ENCODE measurements at regions not wholly inside any gene's neighbourhood (a gene's known extent, or its start where the extent isn't known, plus 50 kb on each side); places are given as distances from the start of the nearest gene placed in this dataset.
"Not testable (repeated sequence)": the region's sequence is repeated elsewhere in the genome, so short reads cannot be mapped to it uniquely, and the experiment has no call there.

DNA sequence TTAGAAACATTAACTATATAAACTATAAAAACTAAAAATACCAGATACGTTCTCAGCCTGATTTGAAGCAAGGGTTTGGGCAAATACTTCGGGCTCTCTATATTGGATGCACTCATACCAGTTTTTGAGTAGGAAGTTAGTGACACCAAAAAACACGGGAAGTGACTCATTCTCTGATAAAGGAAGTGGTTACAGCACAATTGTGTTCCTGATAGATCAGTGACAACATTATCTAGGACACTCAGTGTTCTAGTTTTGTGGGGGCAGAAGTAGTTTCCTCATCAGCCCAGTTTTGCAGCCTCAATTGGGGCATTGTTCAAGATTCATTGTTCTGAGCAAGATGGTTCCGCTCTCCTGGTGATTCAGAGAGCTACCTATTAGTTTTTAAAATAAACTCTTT is 469.6 kb upstream of the DPPA4 start:
- no peak for DNase-seq

DNA sequence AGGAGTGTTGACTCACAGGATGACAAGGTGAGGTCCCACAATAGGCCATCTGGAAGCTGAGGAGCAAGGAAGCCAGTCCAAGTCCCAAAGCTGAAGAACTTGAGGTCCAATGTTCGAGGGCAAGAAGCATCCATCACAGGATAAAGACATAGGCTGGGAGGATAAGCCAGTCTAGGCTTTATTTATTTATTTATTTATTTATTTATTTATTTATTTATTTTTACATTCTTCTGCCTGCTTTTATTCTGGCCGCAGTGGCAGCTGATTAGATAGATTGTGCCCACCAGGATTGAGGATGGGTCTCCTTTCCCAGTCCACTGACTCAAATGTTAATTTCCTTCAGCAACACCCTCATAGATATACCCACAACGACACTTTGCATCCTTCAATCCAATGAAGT is 472.2 kb upstream of the DPPA4 start:
- DNase-seq = no peak

DNA sequence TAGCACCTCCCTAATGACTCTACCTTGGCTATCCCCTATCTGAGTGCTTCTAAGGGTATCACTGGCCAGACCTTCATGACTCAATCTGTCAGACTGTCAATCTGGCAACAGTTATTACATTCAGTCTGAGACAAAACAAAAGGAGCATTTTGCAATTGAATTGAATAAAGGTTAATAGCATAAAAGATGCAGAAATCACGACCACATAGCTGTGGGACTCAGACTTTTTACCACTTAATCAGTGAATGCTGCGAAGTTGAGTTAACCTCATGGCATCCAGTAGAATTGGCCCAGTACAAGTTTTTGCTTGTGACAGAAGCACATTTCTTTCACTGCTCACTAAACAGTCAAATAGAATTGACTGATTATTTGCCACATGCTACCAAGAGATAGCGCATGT is 480.7 kb upstream of the DPPA4 start:
- no peak for DNase-seq

DNA sequence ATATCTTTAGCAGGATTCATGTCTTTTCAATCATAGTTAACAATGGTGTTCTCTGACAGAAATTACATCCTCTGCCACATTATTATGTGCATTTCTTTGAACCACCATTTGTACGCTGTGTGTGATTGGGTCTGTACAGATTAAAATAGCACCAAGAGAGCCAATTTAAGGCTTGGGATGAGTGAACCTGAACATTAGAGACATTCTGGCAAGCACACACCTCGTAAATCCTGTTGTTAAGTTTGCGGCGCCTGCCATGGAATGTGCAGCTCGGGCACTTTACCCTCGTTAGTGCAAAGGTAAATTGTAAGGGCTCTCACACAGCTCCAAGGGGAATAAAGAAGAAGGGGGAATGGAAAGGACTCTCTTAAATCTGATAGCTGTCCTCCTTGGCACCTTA is 482.4 kb upstream of the DPPA4 start:
- DNase-seq = no peak

DNA sequence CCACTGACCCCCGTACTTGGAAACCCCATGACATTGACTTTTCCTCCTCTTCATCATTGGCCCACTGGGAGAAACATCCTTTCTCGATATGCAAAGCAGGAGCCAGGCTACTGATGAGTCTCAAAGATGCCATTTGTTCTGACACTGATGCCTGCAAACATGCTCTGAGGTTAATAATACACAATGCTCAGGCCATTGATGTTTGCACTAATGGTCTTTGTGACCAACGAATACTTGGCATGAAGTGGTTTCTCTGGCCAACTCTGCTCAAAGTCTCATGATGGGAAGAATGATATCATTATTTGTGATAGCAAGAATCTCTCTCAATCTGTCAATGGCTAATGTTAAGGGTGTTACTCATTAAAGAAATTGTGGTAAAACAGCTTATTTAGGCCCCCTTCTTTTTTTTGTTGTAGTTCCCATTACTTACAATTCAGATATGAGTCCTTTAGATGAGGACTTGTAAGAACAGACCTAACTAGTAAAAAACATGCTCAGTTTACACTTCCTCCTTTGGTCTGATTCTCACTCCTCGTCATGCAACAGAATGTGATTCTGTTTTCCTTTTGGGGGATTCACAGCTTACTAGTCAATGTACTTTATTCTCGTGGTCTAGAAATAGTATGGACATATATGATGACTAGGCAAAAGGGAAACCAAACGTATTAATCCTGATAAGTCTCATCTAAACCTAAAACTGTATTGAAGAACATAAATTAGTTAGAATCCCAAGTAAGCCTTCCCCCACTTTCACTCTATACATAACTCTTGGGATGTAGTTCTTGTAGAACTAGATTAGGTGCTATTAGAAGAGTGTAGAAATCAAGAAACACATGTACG is 488.8 kb upstream of the DPPA4 start:
- no peak for DNase-seq

DNA sequence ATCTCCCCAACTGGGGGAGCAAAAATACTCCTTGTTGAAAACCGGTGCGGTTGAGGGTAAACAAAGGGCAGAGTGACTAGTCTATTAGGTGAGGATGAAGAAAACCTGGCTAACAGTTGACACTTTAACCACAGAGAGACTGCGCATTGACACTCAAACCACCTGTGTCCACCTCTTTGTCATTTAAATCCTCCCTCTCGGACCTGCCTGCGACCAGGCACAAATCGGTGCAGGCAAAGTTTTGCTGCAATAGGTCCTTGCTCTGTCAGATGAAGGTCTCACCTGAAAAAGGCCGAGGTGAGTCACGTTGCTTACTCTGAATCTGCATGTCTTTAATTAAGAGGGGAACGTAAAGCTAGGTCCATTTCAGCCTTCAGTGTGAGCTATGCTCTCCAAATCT is 494.1 kb upstream of the DPPA4 start:
- DNase-seq = no peak

DNA sequence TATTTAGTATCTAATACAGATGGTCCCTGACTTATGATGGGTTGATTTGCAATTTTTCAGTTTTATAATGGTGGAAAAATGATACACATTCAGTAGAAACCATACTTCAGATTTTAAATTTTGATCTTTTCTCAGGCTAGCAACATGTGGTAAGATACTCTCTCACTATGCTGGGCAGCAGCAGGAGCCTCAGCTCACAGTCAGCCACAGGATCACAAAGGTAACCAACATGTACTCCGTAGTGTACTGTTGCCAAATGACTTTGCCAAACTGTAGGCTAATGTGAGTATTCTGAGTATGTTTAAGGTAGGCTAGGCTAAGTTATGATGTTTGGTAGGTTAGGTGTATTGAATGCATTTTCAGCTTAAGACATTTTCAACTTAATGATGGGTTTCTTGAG is 498.6 kb upstream of the DPPA4 start:
- DNase-seq = no peak

DNA sequence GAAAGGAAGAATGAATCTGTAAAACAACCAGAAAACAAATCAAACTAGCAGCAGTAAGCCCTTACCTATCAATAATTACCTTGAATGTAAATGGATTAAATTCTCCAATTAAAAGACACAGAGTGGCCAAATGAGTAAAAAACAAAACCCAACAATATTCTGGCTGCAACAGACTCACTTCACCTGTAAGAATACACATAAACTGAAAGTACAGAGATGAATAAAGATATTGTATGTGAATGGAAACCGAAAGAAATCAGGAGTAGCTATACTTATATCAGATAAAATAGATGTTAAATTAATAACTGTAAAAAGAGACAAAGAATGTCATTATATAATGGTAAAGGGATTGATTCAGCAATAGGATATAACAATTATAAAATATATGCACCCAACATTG is 514.5 kb upstream of the DPPA4 start:
- DNase-seq = no peak

DNA sequence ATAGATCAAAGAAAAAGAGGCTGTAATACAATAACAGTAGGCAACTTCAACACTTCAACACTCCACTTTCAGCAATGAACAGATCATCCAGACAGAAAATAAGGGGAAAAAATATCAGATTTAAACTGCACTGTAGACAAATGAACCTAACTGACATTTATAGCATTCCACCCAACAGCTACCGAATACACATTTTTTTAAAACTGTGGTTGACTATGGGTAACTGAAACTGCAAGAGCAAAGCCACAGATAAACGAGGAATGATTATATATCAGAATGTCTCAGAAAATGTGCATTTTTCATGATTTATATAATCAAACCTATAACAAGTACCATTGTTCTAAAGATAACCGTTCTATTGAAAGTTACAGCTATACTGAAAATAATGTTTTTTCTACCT is 514.9 kb upstream of the DPPA4 start:
- no peak for DNase-seq

DNA sequence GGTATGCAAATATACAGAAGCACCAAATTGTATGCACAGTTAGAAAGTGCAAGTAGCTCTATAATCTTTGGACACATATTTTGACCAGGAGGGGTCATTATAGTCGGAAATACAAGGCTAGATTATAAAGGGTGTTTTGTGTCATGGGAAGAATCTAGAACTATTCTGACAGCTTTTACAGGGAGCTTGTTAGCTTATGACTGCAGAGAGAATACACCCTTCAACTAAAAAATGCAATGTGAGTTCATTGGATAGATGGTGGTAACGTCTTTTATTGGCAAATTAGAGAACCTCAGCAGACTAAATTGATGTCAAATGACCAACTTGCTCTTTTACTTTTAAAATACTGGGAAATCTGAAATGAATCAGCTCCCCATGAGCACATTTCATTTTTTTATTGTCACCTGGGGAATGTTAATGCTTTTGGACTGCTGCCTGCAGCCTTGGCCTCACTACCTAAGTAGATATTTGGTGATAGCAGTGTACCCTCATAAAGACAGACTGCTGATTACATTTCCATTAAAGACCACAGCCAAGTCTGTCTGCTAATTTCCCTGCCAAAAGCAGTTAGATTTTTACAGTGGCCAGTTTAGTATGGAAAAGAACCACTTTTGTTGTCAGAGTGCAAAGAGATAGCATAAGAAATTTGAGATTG is 515.9 kb upstream of the DPPA4 start:
- no peak for DNase-seq

DNA sequence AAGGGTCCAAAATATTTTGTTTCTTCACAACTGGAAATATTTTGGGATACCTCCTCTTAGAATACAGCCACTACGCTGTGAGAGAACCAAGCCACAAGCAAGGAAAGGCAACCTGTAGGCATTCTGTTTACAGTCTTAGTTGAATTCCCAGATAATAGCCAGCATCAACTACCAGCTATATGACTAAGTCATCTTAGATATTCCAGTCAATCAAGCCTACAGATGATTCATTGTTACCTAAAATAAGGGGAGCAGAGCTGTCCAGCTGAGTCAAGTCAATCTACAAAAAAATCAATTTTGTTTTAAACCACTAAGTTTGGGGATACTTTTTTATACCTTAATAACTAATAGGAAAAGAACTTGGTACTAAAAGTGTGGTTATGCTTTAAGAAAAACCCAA is 526.4 kb upstream of the DPPA4 start:
- DNase-seq = no peak

DNA sequence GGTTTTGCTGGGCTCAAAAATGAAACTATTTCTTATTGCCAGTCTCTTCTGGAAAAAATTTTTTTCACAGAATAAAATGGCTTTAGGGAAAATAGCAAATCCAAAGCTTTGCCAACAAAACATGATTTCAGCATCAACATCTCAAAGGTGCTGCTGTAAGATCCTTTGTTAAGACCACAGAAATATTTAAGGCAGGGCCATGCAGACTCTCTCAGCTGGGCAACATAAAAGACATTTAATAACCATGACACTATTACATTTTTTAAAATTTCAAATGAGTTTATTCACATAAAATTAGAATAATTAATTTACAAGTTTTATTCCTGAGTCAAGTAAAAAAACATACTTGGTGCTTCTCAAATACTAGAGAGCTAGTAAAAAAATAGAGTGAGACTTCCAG is 527.1 kb upstream of the DPPA4 start:
- DNase-seq = no peak

DNA sequence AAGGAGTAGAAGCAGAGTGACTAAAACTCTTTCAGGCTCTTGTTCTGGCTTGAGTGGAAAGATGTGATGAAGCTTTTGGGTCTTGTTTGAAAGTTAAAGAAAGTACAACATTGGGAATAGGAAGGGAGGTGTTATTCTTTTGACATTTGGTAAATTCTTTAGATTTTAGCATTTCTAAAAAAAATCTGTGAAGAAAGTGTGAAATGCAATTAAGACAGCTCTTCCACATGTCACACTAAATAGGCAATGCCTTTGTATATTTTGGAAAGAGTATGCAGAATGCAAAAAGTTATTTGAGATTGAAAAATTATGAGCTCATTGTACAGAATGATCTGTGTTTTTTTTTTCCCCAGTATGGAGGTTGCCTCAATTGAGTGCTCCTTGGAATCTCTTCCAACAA is 532.2 kb upstream of the DPPA4 start:
- DNase-seq = no peak

DNA sequence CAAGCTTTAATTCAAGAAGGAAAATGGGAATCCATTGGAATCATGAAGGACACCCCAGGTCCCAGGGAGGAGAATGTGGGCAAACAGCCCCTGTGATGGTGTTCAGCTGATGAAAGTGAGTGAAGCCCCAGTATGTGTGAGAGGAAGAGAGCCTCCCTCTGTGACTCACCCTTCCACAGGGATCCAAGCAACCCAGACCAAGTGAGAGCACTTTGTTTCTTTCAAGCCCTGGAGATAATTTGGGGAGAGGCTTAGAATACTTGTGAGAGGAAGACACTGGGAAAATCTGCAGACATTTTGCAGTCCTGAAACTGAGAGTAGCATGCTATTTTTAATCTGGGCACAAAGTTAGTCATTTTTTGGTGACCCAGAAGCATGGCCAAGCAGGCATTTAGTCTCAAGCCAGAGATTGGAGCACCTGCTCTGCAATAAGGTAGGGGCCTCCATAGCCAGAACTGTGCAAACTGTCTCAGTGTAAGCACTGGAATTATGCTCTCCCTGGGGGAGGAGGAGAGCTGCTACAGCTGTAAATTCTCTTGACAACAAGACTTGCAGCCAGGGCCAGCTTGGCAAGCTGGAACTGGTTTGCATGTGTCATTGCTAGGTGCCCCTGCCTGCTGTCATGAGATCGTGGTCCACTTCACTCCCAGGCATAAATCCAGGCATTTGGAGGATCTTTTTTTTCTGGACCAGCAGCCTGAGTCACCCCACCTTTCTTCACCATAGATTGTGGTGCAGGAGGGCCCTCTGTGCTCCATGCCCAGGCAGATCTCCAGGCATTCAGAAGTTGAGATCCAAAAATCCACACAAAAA is 537.8 kb upstream of the DPPA4 start:
- no peak for DNase-seq

DNA sequence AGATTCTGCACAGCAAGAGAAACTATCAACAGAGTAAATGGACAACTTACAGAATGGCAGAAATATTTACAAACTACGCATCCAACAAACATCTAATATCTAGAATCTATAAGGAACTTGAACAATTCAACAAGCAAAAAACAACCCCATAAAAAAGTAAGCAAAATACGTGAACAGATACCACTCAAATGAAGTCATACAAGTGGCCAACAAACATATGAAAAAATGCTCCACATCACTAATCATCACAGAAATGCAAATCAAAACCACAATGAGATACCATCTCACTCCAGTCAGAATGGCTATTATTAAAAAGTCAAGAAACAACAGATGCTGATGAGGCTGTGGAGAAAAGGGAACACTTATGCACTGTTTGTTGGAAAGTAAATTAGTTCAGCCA is 540.3 kb upstream of the DPPA4 start:
- DNase-seq = not testable (repeated sequence)

DNA sequence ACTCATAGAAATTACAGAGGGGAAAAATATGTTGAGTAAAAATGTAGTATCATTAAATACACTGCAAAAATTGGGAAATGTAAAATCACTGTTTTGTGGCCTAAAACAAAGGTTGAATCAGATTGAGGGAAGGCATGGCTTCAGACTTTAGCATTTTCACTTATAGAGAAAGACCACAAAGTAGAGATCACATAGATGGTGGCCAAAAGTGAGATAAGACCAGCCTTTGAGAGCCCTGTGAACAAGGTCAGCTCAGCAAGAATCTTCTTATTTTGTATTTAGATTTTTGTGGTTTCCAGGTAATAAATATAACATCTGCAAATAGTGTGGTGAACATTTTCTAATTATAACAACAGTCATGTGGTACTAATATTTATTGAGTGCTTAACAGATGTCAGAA is 544.8 kb upstream of the DPPA4 start:
- no peak for DNase-seq

DNA sequence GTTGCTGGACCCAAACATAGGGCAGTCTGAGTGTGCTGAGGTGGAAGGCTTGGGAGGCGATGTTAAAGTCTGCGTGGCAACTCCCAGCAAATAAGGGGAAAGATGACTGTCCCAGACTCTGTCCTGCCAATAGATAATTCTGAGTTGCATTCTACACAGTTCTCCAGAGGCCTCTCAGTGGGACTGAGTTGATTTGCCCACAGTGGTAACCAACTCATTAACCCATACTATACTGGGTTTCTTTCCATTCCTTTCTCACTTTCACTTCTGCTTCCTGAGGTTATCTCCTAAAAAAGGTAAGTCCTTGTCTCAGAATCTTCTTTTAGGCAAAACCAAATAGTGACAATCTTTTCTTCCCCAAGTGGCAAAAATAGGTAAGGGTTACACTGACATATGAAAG is 549.9 kb upstream of the DPPA4 start:
- DNase-seq = no peak

DNA sequence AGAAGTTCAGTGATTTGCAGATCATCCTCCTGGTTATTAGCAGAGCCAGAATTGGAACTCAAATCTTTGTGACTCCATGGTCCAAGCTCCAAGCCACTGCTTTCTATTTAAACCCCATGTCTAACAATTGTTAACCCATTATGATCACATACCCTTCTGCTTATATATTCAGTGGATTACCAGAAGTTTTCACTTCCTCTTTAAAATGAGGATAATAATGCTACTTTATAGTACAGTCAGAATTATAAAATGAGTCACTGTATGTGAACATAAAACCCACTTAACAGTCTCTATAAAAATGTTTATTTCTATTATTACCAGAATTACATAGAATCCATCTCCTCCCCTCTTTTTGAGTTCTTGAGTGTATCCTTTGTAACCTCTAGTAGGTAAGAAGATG is 550.7 kb upstream of the DPPA4 start:
- DNase-seq = no peak

DNA sequence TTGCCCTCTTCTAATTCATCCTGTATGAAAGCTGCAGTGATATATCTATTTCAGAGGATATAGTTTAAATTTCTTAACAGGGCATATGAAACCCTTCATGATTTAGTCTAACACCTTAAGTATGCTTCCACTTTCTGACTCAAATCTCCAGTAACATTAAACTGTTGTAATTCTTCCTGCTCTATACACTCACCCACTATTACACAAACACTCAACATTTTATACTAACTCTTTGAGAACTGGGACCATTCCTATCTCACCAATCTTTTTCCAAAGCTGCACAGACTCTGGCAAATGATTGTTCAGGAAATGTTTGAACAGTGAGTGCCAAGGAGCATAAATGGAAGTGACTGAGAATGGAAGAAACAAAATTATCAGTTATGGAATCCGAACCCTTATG is 560.4 kb upstream of the DPPA4 start:
- no peak for DNase-seq

DNA sequence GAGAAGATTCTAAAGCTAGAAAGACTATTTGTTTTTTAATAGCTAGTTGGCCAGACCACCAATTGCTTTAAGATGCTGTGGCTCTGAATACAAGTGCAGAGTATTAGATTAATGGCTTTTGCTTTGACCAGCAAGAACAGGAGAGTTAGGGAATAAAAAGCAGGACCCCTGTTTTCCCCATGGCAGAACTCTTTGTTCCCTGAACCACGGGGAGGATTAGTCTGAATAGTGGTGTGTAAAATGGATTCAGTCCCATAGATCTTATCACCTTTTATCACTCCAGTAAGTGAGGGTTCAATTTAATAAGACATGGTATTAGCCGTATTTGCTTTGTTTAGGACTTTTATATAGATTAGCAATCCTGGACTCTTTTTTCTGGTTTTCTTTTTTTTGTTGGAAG is 562.6 kb upstream of the DPPA4 start:
- DNase-seq = no peak

DNA sequence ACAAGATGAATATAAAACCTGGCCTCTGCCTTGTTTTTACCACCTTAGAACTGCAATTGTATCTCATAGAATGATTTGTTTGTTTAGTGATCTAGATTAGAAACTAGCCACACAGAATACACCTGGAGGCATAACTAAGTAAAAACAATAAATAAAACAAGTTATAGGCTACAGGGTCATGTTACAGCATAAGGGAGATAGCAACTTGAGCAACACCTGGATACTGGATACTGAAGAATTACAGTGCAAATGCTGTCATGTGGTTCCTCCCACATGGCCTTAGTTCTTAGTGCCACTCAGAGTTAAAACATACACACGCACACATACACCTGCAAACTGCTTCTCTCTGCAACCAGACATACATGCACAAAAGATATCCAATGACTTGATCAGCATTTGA is 563.4 kb upstream of the DPPA4 start:
- no peak for DNase-seq

DNA sequence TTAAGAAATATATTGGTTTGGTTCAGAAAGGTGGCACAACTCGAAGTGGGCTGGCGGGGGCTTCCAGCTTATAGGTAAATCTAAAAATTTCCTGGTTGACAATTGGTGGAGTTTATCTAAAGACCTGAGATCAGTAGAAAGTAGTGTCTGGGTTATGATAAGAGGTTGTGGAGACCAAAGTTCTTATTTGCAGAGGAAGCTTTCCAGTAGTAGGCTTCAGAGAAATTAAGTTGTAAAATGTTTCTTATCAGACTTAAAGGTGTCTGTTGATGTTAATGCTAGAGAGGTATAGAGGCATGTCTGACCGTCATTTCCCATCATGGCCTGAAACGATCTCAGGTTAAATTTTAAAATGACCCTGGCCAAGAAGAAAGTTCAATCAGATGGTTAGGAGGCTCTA is 565.2 kb upstream of the DPPA4 start:
- no peak for DNase-seq

DNA sequence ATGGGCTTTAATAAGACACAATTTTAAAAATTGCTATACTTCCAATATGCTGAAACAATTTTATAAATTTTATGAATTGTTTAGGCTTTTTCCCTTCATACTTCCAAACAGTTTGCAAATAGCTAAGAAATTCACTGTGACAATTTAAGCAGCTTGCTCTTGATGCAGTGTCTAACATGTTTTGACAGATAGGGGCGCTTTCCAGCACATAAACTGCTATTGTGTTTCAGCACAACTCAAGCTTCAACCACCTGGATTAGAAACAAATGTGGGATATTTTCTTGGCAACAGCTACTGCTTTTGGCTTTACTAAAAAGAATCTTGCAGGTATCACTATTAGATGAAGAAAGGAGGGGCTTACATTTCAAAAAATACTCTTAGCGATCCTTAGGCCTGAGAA is 565.8 kb upstream of the DPPA4 start:
- DNase-seq = no peak

DNA sequence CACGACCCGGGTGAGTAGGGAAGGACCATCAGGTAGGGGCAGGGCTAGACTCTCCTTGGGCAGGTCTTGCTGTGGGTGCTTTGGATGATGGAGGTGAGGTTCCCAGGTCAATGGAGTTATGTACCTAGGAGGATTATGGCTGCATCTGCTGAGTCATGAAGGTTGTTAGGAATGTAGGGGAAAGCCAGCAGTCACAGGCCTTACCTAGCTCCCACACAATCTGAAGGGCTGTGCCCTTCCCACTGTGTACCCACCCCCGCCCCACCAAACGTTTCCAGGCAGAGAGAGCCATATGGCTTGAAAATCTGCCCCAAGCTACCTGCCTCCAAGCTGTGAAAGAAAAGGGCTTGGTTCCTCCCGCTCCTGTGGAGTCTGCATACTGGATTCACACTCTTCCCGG is 573.4 kb upstream of the DPPA4 start:
- no peak for DNase-seq
